ENCODE measurements at regions not wholly inside any gene's neighbourhood (a gene's known extent, or its start where the extent isn't known, plus 50 kb on each side); places are given as distances from the start of the nearest gene placed in this dataset.
"Not testable (repeated sequence)": the region's sequence is repeated elsewhere in the genome, so short reads cannot be mapped to it uniquely, and the experiment has no call there.

DNA sequence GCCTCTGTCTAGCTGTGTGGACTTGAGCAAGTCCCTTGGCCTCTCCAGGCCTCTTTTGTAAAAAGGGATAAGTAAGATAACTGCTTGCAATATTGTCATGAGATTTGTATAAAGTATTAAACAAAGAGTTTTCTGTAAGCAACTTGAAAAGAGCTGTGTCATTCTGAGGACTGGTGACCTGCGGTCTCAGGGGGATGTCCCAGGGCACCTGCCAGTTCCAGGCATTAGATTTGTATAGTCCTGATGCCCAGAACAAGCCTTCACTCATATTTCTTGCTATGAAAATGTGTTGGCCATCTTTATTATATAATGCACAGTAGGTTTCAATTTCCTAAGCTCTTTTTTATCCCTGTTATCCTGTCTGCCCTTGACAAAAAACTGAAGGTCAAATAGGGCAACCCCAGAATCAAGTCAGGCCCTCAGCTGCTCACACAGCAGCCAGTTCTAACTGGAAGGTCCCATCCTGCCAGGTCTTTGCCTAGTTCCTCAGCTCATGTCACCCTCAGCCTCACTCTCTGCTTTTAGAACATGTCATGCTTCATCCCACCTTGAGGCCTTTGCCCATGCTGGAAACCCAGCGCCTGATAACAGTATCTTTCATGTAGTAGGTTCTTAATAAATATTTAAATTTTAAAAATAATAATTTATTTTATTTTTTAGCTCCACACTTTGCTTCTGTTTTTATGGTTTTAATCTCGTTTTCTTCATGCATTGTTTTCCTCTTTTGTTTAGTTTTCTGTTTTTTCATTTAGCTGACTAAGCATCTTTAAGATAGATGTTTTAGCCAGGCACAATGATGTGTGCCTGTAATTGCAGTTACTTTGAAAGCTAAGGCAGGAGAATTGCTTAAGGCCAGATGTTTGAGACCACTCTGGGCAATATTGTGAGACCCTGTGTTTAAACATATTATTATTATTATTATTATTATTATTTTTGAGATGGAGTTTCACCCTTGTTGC is 87.5 kb upstream of the ZNF92 start:
- WGBS (ENCODE audit: insufficient coverage, low lambda C conversion rate) = 78% methylated on average over 1 of the region's 3 CpGs
- Histone ChIP-seq H3K27ac (ENCODE audit: low read length) (no peak overlapping the region), H3K4me3 (ENCODE audit: low read length) (no peak overlapping the region), H3K4me1 (ENCODE audit: control insufficient read depth, insufficient read depth, low read length) (no peaks in the 10 kb centered on the region), H3K9me3 (ENCODE audit: control insufficient read depth, low read depth, low read length) (no peaks in the 10 kb centered on the region), H3K36me3 (ENCODE audit: control insufficient read depth, insufficient read depth, low read length) (no peaks in the 10 kb centered on the region), H3K27me3 (ENCODE audit: control insufficient read depth, insufficient read depth, low read length) (no peaks in the 10 kb centered on the region)
- DNase-seq = no peak

DNA sequence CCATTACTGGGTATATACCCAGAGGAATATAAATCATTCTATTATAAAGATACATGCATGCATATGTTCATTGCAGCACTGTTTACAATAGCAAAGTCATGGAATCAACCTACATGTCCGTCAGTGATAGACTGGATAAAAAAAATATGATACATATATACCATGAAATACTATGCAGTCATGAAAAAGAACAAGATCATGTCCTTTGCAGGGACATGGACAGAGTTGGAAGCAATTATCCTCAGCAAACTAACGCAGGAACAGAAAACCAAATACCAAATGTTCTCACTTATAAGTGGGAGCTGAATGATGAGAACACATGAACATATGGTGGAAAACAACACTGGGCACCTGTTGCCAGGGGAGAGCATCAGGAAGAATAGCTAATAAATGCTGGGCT is 88.4 kb upstream of the ZNF92 start:
- WGBS (ENCODE audit: insufficient coverage, low lambda C conversion rate) = 100% methylated on average over 1 of the region's 2 CpGs

DNA sequence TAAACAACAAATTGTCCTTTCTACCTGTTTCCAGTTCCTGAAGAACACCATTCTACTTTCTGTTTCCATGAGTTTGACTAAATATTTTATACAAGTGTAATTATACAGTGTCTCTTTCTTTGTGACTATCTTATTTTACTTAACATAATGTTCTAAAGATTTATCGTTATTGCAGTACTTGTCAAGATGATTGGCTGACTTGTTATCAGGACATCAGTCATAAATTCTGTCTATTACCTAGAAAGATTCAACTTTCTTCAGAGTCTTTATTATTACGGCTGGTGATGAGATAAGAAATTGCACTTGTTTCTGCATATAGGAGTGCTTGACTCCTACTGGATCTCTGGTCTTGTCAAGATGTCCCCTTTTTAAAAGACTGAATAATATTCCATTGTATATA is 93.9 kb upstream of the ZNF92 start:
- no peaks in the 10 kb centered on the region for H3K4me1 ChIP-seq (ENCODE audit: control insufficient read depth, insufficient read depth, low read length)
- no peak overlapping the region for H3K27ac ChIP-seq (ENCODE audit: low read length)
- no peak overlapping the region for H3K4me3 ChIP-seq (ENCODE audit: low read length)
- H3K36me3 ChIP-seq (ENCODE audit: control insufficient read depth, insufficient read depth, low read length) = no peaks in the 10 kb centered on the region
- no peak for DNase-seq
- no peaks in the 10 kb centered on the region for H3K9me3 ChIP-seq (ENCODE audit: control insufficient read depth, low read depth, low read length)
- no CpG with 5 or more reads among the region's 2 CpGs for WGBS (ENCODE audit: insufficient coverage, low lambda C conversion rate)
- no peaks in the 10 kb centered on the region for H3K27me3 ChIP-seq (ENCODE audit: control insufficient read depth, insufficient read depth, low read length)

More for the DNA sequence above, 88.4 kb upstream of the ZNF92 start:
- H3K36me3 ChIP-seq (ENCODE audit: control insufficient read depth, insufficient read depth, low read length); H3K4me3 ChIP-seq (ENCODE audit: low read length); H3K9me3 ChIP-seq (ENCODE audit: control insufficient read depth, low read depth, low read length); H3K27ac ChIP-seq (ENCODE audit: low read length); DNase-seq; H3K4me1 ChIP-seq (ENCODE audit: control insufficient read depth, insufficient read depth, low read length); H3K27me3 ChIP-seq (ENCODE audit: control insufficient read depth, insufficient read depth, low read length): not testable (repeated sequence)

DNA sequence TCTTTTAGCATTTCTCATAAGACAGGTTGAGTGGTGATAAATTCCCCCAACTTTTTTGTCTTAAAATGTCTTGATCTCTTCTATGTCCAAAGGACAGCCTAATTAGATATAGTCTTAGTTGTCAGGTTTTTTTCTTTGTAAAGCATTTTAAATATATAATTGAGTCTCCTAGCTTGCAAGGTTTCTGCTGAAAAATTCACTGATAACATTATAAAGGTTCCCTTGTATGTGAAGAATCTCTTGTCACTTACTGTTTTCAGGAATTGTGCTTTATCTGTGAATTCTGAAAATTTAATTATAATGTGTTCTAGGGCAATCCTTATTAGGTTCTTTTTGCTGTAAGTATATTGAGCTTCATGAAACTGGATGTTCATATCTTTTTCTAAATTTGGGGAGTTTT is 96.8 kb upstream of the ZNF92 start:
- no peaks in the 10 kb centered on the region for H3K4me1 ChIP-seq (ENCODE audit: control insufficient read depth, insufficient read depth, low read length)
- no peak overlapping the region for H3K4me3 ChIP-seq (ENCODE audit: low read length)
- DNase-seq = no peak

DNA sequence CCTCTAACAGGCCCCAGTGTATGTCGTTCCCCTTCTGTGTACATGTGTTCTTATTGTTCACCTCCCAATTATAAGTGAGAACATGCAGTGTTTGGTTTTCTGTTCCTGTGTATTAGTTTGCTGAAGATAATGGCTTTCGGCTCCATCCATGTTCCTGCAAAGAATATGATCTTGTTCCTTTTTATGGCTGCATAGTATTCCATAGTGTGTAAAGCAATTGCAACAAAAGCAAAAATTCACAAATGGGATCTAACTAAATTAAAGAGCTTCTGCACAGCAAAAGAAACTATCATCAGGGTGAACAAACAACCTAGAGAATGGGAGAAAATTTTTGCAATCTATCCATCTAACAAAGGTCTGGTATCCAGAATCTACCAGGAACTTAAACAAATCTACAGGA is 102.2 kb upstream of the ZNF92 start:
- not testable (repeated sequence) for H3K4me1 ChIP-seq (ENCODE audit: control insufficient read depth, insufficient read depth, low read length); H3K9me3 ChIP-seq (ENCODE audit: control insufficient read depth, low read depth, low read length); H3K27ac ChIP-seq (ENCODE audit: low read length); DNase-seq; H3K4me3 ChIP-seq (ENCODE audit: low read length); H3K36me3 ChIP-seq (ENCODE audit: control insufficient read depth, insufficient read depth, low read length); H3K27me3 ChIP-seq (ENCODE audit: control insufficient read depth, insufficient read depth, low read length)
- WGBS (ENCODE audit: insufficient coverage, low lambda C conversion rate) = no CpG with 5 or more reads among the region's 2 CpGs

More for the DNA sequence above, 96.8 kb upstream of the ZNF92 start:
- no peak overlapping the region for H3K27ac ChIP-seq (ENCODE audit: low read length)
- H3K9me3 ChIP-seq (ENCODE audit: control insufficient read depth, low read depth, low read length) = no peaks in the 10 kb centered on the region
- H3K36me3 ChIP-seq (ENCODE audit: control insufficient read depth, insufficient read depth, low read length) = no peaks in the 10 kb centered on the region
- no peaks in the 10 kb centered on the region for H3K27me3 ChIP-seq (ENCODE audit: control insufficient read depth, insufficient read depth, low read length)

DNA sequence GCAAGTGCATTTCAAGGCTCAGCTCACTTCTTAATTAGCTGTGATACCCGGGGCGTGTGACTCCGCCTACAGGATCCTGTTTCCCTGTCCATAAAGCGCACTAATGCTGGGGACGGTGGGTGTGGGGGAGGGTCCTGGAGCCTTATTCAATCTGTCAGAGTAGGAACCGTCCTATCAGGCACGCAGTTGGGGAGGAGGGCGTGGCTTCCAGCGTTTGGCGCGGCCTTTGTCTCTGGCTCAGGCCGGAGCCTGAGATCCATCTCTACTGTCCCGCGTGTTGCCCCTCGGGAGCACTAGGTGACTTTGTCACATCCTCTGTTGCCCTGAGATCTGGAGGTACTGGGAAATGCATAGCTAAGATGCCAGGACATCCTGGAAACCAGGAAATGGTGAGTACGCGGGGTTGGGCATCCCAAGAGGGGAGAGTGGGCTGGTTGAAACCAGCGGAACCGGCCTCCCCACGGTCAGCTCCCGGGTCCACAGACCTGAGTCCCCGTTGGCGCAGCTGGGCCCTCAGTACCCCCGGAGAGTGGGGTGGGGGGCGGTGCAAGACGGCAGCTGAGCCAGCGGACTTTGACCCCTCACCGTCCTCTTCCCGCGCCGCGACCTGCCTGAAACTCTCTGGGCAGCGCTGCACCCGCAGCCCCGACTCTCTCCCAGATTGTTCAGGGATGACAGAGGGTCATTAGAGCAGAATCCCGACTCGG is 104.4 kb upstream of the ZNF92 start:
- no peaks in the 10 kb centered on the region for H3K9me3 ChIP-seq (ENCODE audit: control insufficient read depth, low read depth, low read length)
- peak; percentile 43 to 69 for DNase-seq
- H3K27me3 ChIP-seq (ENCODE audit: control insufficient read depth, insufficient read depth, low read length) = peaks cover 6% of the 10 kb centered on the region
- no peak overlapping the region for H3K27ac ChIP-seq (ENCODE audit: low read length)
- peak overlapping the region; percentile 50 for H3K4me3 ChIP-seq (ENCODE audit: low read length)
- no peaks in the 10 kb centered on the region for H3K4me1 ChIP-seq (ENCODE audit: control insufficient read depth, insufficient read depth, low read length)
- no peaks in the 10 kb centered on the region for H3K36me3 ChIP-seq (ENCODE audit: control insufficient read depth, insufficient read depth, low read length)
- no CpG with 5 or more reads among the region's 37 CpGs for WGBS (ENCODE audit: insufficient coverage, low lambda C conversion rate)

DNA sequence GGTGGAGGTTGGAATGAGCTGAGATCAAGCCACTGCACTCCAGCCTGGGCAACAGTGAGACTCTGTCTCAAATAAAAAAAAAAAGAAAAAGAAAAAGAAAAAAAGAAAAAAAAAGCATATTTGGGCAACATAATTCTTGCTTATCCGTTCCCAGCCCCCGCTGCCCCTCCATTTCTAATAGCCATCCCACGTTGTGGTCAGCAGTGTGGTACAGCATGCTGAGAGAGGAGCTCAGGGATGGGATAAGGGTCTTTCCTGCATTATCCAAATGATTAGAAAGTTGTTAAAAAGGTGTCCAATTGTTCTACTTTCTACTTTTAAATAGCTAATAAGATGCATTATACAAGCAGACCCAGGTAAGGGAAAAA is 104.9 kb upstream of the ZNF92 start:
- H3K36me3 ChIP-seq (ENCODE audit: control insufficient read depth, insufficient read depth, low read length) = no peaks in the 10 kb centered on the region
- no peak overlapping the region for H3K27ac ChIP-seq (ENCODE audit: low read length)
- H3K9me3 ChIP-seq (ENCODE audit: control insufficient read depth, low read depth, low read length) = no peaks in the 10 kb centered on the region
- WGBS (ENCODE audit: insufficient coverage, low lambda C conversion rate) = no CpG with 5 or more reads among the region's 3 CpGs
- peak overlapping the region; percentile 50 for H3K4me3 ChIP-seq (ENCODE audit: low read length)
- no peaks in the 10 kb centered on the region for H3K4me1 ChIP-seq (ENCODE audit: control insufficient read depth, insufficient read depth, low read length)
- peaks cover 6% of the 10 kb centered on the region for H3K27me3 ChIP-seq (ENCODE audit: control insufficient read depth, insufficient read depth, low read length)
- no peak for DNase-seq

DNA sequence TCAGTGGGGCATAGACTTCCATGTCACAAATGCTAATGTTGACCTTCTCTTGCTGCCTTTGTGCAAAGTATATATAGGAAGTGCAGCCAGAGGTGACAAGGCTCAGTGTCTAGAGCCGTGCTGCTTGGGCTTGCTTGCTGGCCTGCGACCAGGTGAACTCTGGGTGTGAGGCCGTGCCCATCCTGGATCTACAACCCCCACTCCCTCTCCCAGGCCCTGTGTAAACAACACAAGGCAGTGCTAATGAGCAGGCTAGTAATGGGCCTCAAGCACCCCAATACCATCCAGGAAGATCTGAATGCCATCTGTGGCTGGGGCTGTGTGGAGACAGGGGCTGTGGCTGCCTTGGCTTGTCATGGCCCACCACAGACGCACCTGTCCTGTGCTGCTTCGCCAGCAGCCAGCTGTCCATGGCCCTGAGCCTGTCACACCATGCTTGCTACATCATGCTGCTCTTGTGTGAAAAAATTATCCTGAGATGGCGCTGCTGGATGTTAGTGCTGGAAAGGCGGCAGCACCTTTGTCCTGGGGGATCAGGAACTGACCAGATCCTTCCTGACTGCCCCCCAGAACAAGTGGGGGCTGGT is 107.6 kb upstream of the ZNF92 start:
- no peak overlapping the region for H3K27ac ChIP-seq (ENCODE audit: low read length)
- no peaks in the 10 kb centered on the region for H3K9me3 ChIP-seq (ENCODE audit: control insufficient read depth, low read depth, low read length)
- WGBS (ENCODE audit: insufficient coverage, low lambda C conversion rate) = no CpG with 5 or more reads among the region's 7 CpGs
- no peak overlapping the region for H3K4me3 ChIP-seq (ENCODE audit: low read length)
- H3K36me3 ChIP-seq (ENCODE audit: control insufficient read depth, insufficient read depth, low read length) = no peaks in the 10 kb centered on the region
- H3K27me3 ChIP-seq (ENCODE audit: control insufficient read depth, insufficient read depth, low read length) = peaks cover 6% of the 10 kb centered on the region
- no peaks in the 10 kb centered on the region for H3K4me1 ChIP-seq (ENCODE audit: control insufficient read depth, insufficient read depth, low read length)
- DNase-seq = no peak

DNA sequence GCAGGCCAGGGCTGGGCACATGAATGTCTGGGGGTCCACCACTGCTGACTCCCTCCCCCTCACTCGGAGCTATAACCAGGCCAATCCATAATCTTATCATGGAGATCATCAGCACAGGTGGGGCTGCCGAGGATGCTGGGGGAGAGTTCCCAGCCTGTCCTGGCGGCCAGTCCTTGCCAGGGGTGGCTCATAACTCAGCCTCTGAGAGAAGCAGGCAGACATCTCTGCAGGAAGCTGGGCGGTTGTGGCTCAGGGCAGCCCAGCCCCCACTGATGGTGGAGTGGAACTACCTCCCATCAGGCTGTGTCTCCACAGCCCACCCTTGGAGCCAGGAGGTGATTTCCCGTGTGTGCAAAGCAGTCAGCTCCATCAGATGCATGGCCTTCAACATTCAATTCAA is 109.4 kb upstream of the ZNF92 start:
- Histone ChIP-seq H3K9me3 (ENCODE audit: control insufficient read depth, low read depth, low read length) (no peaks in the 10 kb centered on the region), H3K4me3 (ENCODE audit: low read length) (no peak overlapping the region), H3K27me3 (ENCODE audit: control insufficient read depth, insufficient read depth, low read length) (peaks cover 3% of the 10 kb centered on the region), H3K36me3 (ENCODE audit: control insufficient read depth, insufficient read depth, low read length) (no peaks in the 10 kb centered on the region), H3K4me1 (ENCODE audit: control insufficient read depth, insufficient read depth, low read length) (no peaks in the 10 kb centered on the region), H3K27ac (ENCODE audit: low read length) (no peak overlapping the region)
- WGBS (ENCODE audit: insufficient coverage, low lambda C conversion rate) = no CpG with 5 or more reads among the region's 5 CpGs
- no peak for DNase-seq

DNA sequence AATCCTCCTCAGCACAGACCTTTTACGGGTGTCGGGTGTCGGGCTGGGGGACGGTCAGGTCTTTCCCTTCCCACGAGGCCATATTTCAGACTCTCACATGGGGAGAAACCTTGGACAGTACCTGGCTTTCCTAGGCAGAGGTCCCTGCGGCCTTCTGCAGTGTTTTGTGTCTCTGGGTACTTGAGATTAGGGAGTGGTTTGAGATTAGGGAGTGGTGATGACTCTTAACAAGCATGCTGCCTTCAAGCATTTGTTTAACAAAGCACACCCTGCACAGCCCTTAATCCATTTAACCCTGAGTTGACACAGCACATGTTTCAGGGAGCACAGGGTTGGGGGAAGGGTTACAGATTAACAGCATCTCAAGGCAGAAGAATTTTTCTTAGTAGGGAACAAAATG is 113.0 kb upstream of the ZNF92 start:
- not testable (repeated sequence) for H3K4me1 ChIP-seq (ENCODE audit: control insufficient read depth, insufficient read depth, low read length); H3K9me3 ChIP-seq (ENCODE audit: control insufficient read depth, low read depth, low read length); H3K27me3 ChIP-seq (ENCODE audit: control insufficient read depth, insufficient read depth, low read length); H3K4me3 ChIP-seq (ENCODE audit: low read length); H3K36me3 ChIP-seq (ENCODE audit: control insufficient read depth, insufficient read depth, low read length); DNase-seq; H3K27ac ChIP-seq (ENCODE audit: low read length)
- no CpG with 5 or more reads among the region's 6 CpGs for WGBS (ENCODE audit: insufficient coverage, low lambda C conversion rate)
